ENCODE measurements at regions not wholly inside any gene's neighbourhood (a gene's known extent, or its start where the extent isn't known, plus 50 kb on each side); places are given as distances from the start of the nearest gene placed in this dataset.

- no peak for TF ChIP-seq EZH2 (IDR thresholded peaks at IDR 0.05)
- TF ChIP-seq POLR2AphosphoS5 (IDR thresholded peaks at IDR 0.05; ENCODE audit: borderline replicate concordance, low read depth, low read length): no peak
- no peak for TF ChIP-seq FOXP2 (optimal IDR thresholded peaks at IDR 0.05; ENCODE audit: control extremely low read depth, extremely low read length, insufficient read depth)
These were observed 641.8 kb upstream of the SEMA3D start for GRCh38 chr7:85828614-85829013.

All from SK-N-MC (cell line).